ENCODE measurements at regions not wholly inside any gene's neighbourhood (a gene's known extent, or its start where the extent isn't known, plus 50 kb on each side); places are given as distances from the start of the nearest gene placed in this dataset.

DNA sequence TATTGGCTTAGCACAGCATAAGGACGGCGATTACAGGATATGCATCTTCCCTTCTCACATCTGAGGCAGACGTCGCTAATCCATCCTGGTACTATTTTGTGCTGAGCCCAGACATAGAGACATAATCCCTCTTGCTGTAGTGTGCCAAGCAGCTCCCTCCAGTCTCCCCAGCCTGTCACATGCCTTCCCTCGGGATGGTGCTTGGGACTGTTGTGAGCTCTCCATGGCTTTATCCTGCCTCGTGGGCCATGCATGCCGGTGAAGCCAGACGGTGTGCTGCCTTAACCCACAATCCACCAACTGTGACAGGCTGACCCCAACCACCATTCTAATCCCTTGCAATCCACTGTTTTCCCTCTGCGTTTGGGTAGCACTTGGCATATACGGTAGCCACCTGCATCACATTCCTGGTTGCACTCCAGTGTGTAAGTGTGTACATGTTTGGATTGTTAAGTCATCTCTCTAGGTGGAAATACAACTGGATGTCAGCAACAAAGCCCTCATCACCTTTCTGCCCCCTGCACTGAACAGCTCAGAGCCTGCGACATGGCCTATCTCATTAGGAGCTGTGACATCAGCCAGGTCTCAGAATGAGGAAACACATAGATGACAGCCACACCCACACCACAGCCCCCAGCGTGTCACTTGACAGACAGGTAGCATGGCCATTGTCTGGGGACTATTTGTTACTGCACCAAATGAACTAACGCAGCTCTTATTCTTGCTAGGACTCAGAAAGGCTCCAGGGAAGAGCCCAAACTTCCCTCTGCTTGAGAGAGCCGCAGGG, 374.8 kb upstream of the CDH4 start:
- WGBS, 5 donors: 69 to 84% (median 80%) methylated on average over 14 of the region's 14 CpGs
- no peak overlapping the region for H3K4me3 ChIP-seq
- H3K27me3 ChIP-seq: no peaks in the 10 kb centered on the region
- no peaks in the 10 kb centered on the region for H3K4me1 ChIP-seq
- no peaks in the 10 kb centered on the region for H3K36me3 ChIP-seq
- intact Hi-C loops (cut with DNase I; ENCODE audit: low total_unique reads): no loop called here
- no peak overlapping the region for H3K27ac ChIP-seq
- TF ChIP-seq EP300 (IDR thresholded peaks at IDR 0.05) (no peak), POLR2AphosphoS5 (IDR thresholded peaks at IDR 0.05) (no peak), POLR2A (IDR thresholded peaks at IDR 0.05) (no peak)
- TF ChIP-seq, protein P1, sequence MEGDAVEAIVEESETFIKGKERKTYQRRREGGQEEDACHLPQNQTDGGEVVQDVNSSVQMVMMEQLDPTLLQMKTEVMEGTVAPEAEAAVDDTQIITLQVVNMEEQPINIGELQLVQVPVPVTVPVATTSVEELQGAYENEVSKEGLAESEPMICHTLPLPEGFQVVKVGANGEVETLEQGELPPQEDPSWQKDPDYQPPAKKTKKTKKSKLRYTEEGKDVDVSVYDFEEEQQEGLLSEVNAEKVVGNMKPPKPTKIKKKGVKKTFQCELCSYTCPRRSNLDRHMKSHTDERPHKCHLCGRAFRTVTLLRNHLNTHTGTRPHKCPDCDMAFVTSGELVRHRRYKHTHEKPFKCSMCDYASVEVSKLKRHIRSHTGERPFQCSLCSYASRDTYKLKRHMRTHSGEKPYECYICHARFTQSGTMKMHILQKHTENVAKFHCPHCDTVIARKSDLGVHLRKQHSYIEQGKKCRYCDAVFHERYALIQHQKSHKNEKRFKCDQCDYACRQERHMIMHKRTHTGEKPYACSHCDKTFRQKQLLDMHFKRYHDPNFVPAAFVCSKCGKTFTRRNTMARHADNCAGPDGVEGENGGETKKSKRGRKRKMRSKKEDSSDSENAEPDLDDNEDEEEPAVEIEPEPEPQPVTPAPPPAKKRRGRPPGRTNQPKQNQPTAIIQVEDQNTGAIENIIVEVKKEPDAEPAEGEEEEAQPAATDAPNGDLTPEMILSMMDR (IDR thresholded peaks at IDR 0.05): no peak
- no peak for DNase-seq
- no peaks in the 10 kb centered on the region for H3K9me3 ChIP-seq

DNA sequence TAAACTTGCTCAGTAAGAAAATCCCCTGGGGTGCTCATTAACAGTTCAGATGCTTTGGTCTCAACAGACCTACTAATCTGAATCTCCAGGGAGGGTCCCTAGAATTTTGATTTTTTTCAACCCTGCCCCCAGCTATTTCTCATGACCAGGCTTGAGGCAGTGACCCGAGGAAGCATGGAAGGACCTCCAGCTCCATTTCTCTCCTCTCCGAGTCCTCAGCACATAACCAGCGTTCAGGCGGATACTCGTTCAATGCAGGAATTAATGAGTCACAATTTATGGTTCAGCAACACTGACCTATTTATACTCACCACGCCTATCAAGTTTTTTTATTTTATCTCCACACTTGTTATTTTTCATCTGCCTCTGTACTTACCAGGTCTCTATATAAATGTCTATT, 369.2 kb upstream of the CDH4 start:
- DNase-seq: no peak
- Histone ChIP-seq H3K4me1 (no peaks in the 10 kb centered on the region), H3K36me3 (no peaks in the 10 kb centered on the region), H3K4me3 (no peak overlapping the region), H3K27ac (no peak overlapping the region), H3K27me3 (no peaks in the 10 kb centered on the region), H3K9me3 (no peaks in the 10 kb centered on the region)
- WGBS, 5 donors: 77 to 87% (median 82%) methylated on average over 6 of the region's 6 CpGs
- TF ChIP-seq, protein P1 (IDR thresholded peaks at IDR 0.05): no peak
- TF ChIP-seq EP300 (IDR thresholded peaks at IDR 0.05) (no peak), POLR2A (IDR thresholded peaks at IDR 0.05) (no peak), POLR2AphosphoS5 (IDR thresholded peaks at IDR 0.05) (no peak)
- intact Hi-C loops (cut with DNase I; ENCODE audit: low total_unique reads): no loop called here

DNA sequence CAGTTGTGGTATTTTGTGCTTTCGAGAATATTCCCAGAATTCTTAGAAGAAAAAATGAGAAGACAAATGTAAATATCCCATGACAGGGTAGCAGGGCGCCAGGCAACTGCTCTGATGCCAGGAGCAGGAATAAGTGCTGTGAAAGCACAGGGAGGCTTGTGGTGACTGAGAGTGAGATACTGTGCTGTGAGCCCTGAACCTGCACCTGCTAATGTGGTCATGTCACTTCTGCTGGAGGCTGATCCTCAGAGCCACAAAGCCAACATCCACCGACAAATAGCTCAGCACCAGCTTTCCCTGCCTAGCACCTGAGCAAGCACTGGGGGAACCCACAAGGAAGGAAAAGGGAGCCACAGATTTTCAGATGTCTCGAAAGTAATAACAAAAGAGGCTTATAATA, 368.6 kb upstream of the CDH4 start:
- 60 to 76% (median 66%) methylated on average over 4 of the region's 4 CpGs for WGBS, 5 donors
- no peak for DNase-seq
- intact Hi-C loops (cut with DNase I; ENCODE audit: low total_unique reads): no loop called here
- Histone ChIP-seq H3K27me3 (no peaks in the 10 kb centered on the region), H3K4me3 (no peak overlapping the region), H3K27ac (no peak overlapping the region), H3K36me3 (no peaks in the 10 kb centered on the region), H3K9me3 (no peaks in the 10 kb centered on the region), H3K4me1 (no peaks in the 10 kb centered on the region)
- TF ChIP-seq POLR2A (IDR thresholded peaks at IDR 0.05) (no peak), EP300 (IDR thresholded peaks at IDR 0.05) (no peak), POLR2AphosphoS5 (IDR thresholded peaks at IDR 0.05) (no peak)
- TF ChIP-seq, protein P1 (IDR thresholded peaks at IDR 0.05): no peak

DNA sequence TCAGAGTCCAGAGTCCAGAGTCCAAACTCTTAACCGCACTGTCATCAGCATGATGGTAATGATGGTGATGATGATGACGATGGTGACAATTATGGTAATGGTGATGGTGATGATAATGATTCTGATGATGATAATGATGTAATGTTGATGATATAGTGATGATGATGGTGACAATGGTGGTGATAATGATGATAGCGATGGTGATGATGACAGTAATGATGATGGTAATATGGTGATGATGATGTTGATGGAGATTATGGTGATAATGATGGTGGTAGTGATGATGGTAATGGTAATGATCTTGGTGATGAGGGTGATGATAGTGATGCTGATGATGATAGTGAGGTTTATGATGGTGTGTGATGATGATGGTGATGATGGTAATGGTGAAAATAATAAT, 367.8 kb upstream of the CDH4 start:
- 93 to 96% (median 93%) methylated on average over 3 of the region's 3 CpGs for WGBS, 5 donors
- Histone ChIP-seq H3K36me3 (no peaks in the 10 kb centered on the region), H3K27me3 (no peaks in the 10 kb centered on the region), H3K4me1 (no peaks in the 10 kb centered on the region), H3K4me3 (no peak overlapping the region), H3K27ac (no peak overlapping the region), H3K9me3 (no peaks in the 10 kb centered on the region)
- no peak for DNase-seq
- intact Hi-C loops (cut with DNase I; ENCODE audit: low total_unique reads): no loop called here
- TF ChIP-seq POLR2AphosphoS5 (IDR thresholded peaks at IDR 0.05) (no peak), EP300 (IDR thresholded peaks at IDR 0.05) (no peak), POLR2A (IDR thresholded peaks at IDR 0.05) (no peak)
- TF ChIP-seq, protein P1 (IDR thresholded peaks at IDR 0.05): no peak

All from stomach (tissue), 8 donors.